HEK293 (cell line): ENCODE measurements at regions not wholly inside any gene's neighbourhood (a gene's known extent, or its start where the extent isn't known, plus 50 kb on each side); places are given as distances from the start of the nearest gene placed in this dataset.
A peak's percentile ranks its signal among the peaks of the same experiment; 100 is the strongest.

Experiments
- EGR2 ChIP-seq: fragments of 450-650 bp; formaldehyde crosslinking; IDR thresholded peaks from 2 replicates; pipeline ENCODE4 v1.5.1; 2016; ENCODE audit warnings: low read depth, missing biosample characterization, missing genetic modification characterization
- KLF1 ChIP-seq: fragments of 450-650 bp; formaldehyde crosslinking; IDR thresholded peaks from 2 replicates; pipeline ENCODE4 v1.5.1; 2016; ENCODE audit warnings: missing biosample characterization, missing genetic modification characterization
- SCRT1 ChIP-seq: fragments of 450-650 bp; formaldehyde crosslinking; IDR thresholded peaks from 2 replicates; pipeline ENCODE4 v1.5.1; 2016; ENCODE audit warnings: missing biosample characterization, missing genetic modification characterization, borderline replicate concordance
- SCRT2 ChIP-seq: fragments of 450-650 bp; formaldehyde crosslinking; IDR thresholded peaks from 2 replicates; pipeline ENCODE4 v1.5.1; 2016; ENCODE audit warnings: missing biosample characterization, missing genetic modification characterization
- SP7 ChIP-seq: fragments of 450-650 bp; formaldehyde crosslinking; IDR thresholded peaks from 2 replicates; pipeline ENCODE4 v1.5.1; 2016; ENCODE audit warnings: missing biosample characterization, missing genetic modification characterization
- TRIM28 ChIP-seq: IDR thresholded peaks from 2 replicates; pipeline ENCODE4 v1.6.1; 2011; ENCODE audit warnings: low read length, control low read depth, borderline replicate concordance
- YY2 ChIP-seq: fragments of 450-650 bp; formaldehyde crosslinking; IDR thresholded peaks from 2 replicates; pipeline ENCODE4 v1.5.1; 2016; ENCODE audit warnings: missing biosample characterization, missing genetic modification characterization
- ZBTB17 ChIP-seq: fragments of 450-650 bp; formaldehyde crosslinking; IDR thresholded peaks from 2 replicates; pipeline ENCODE4 v1.5.1; 2016; ENCODE audit warnings: missing biosample characterization, missing genetic modification characterization
- ZBTB8A ChIP-seq: fragments of 450-650 bp; formaldehyde crosslinking; IDR thresholded peaks from 2 replicates; pipeline ENCODE4 v1.5.1; 2016; ENCODE audit warnings: missing biosample characterization, missing genetic modification characterization
- ZNF121 ChIP-seq: fragments of 450-650 bp; formaldehyde crosslinking; IDR thresholded peaks from 2 replicates; pipeline ENCODE4 v1.5.1; 2016; ENCODE audit warnings: missing biosample characterization, missing genetic modification characterization
- ZNF169 ChIP-seq: fragments of 450-650 bp; formaldehyde crosslinking; IDR thresholded peaks from 2 replicates; pipeline ENCODE4 v1.5.1; 2016; ENCODE audit warnings: missing biosample characterization, missing genetic modification characterization
- ZNF2 ChIP-seq: fragments of 450-650 bp; formaldehyde crosslinking; IDR thresholded peaks from 2 replicates; pipeline ENCODE4 v1.5.1; 2016; ENCODE audit warnings: missing biosample characterization, missing genetic modification characterization
- ZNF211 ChIP-seq: fragments of 450-650 bp; formaldehyde crosslinking; IDR thresholded peaks from 2 replicates; pipeline ENCODE4 v1.5.1; 2016; ENCODE audit warnings: low read depth, missing biosample characterization, missing genetic modification characterization
- ZNF335 ChIP-seq: fragments of 450-650 bp; formaldehyde crosslinking; conservative IDR thresholded peaks from 2 replicates; pipeline ENCODE4 v1.5.1; 2016; ENCODE audit warnings: missing biosample characterization, missing genetic modification characterization
- ZNF501 ChIP-seq: fragments of 450-650 bp; formaldehyde crosslinking; IDR thresholded peaks from 2 replicates; pipeline ENCODE4 v1.5.1; 2016; ENCODE audit warnings: missing biosample characterization, missing genetic modification characterization
- ZNF558 ChIP-seq: fragments of 450-650 bp; formaldehyde crosslinking; IDR thresholded peaks from 2 replicates; pipeline ENCODE4 v1.5.1; 2016; ENCODE audit warnings: missing biosample characterization, missing genetic modification characterization
- ZNF561 ChIP-seq: fragments of 450-650 bp; IDR thresholded peaks from 2 replicates; pipeline ENCODE4 v1.5.1; 2018; ENCODE audit warnings: missing biosample characterization, missing genetic modification characterization, borderline replicate concordance
- ZNF571 ChIP-seq: fragments of 450-650 bp; formaldehyde crosslinking; IDR thresholded peaks from 2 replicates; pipeline ENCODE4 v1.5.0; 2017; ENCODE audit warnings: missing biosample characterization, missing genetic modification characterization
- ZNF600 ChIP-seq: fragments of 450-650 bp; formaldehyde crosslinking; IDR thresholded peaks from 2 replicates; pipeline ENCODE4 v1.5.1; 2016; ENCODE audit warnings: missing biosample characterization, missing genetic modification characterization
- ZSCAN30 ChIP-seq: fragments of 450-650 bp; IDR thresholded peaks from 2 replicates; pipeline ENCODE4 v1.5.1; 2018; ENCODE audit warnings: missing biosample characterization, mild to moderate bottlenecking, missing genetic modification characterization, moderate library complexity
- TF ChIP-seq, protein P1 (sequence below): fragments of 450-650 bp; formaldehyde crosslinking; IDR thresholded peaks from 2 replicates; pipeline ENCODE4 v1.5.1; 2016; ENCODE audit warnings: missing biosample characterization, missing genetic modification characterization
- TF ChIP-seq, protein P2 (sequence below): fragments of 450-650 bp; formaldehyde crosslinking; IDR thresholded peaks from 2 replicates; pipeline ENCODE4 v1.5.1; 2016; ENCODE audit warnings: missing biosample characterization, missing genetic modification characterization, low read depth
- TF ChIP-seq, protein P3 (sequence below): fragments of 450-650 bp; formaldehyde crosslinking; IDR thresholded peaks from 2 replicates; pipeline ENCODE4 v1.5.1; 2016; ENCODE audit warnings: missing biosample characterization, missing genetic modification characterization, borderline replicate concordance
- TF ChIP-seq, protein P4 (sequence below): fragments of 450-650 bp; formaldehyde crosslinking; IDR thresholded peaks from 2 replicates; pipeline ENCODE4 v1.5.1; 2016; ENCODE audit warnings: missing biosample characterization, missing genetic modification characterization
- TF ChIP-seq, protein P5 (sequence below): fragments of 450-650 bp; formaldehyde crosslinking; IDR thresholded peaks from 2 replicates; pipeline ENCODE4 v1.5.1; 2017; ENCODE audit warnings: missing biosample characterization, missing genetic modification characterization
- TF ChIP-seq, protein P6 (sequence below): fragments of 450-650 bp; formaldehyde crosslinking; IDR thresholded peaks from 2 replicates; pipeline ENCODE4 v1.5.1; 2016; ENCODE audit warnings: missing biosample characterization, missing genetic modification characterization

DNA sequence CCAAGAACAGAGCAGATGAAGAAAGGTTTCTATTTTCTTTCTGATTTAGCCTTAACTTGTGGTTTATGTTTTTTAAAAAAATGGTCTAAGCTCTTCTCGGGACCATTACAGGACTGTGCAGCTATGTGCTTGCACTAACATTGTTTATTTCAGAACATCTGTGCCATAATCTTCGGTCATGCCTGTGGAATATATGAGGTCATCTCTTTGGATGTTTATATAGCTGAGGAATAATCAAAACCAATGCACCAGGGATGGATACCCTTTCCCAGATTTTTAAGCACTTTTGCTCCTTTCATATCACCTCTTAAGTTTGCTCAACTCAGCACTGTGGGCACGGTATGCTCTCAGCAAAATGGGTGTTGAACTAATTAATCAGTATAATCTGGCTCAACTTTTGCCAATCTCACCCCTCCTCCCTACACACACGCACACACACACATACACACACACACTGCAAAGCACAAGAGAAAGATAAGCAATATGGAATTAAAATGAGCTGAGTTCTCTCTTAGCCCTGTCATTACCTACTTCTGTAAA is 268.5 kb upstream of the TMC3 start (continued):
- TF ChIP-seq, protein P1, sequence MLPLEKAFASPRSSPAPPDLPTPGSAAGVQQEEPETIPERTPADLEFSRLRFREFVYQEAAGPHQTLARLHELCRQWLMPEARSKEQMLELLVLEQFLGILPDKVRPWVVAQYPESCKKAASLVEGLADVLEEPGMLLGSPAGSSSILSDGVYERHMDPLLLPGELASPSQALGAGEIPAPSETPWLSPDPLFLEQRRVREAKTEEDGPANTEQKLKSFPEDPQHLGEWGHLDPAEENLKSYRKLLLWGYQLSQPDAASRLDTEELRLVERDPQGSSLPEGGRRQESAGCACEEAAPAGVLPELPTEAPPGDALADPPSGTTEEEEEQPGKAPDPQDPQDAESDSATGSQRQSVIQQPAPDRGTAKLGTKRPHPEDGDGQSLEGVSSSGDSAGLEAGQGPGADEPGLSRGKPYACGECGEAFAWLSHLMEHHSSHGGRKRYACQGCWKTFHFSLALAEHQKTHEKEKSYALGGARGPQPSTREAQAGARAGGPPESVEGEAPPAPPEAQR (tag by site-specific recombination) = no peak
- TF ChIP-seq, protein P2, sequence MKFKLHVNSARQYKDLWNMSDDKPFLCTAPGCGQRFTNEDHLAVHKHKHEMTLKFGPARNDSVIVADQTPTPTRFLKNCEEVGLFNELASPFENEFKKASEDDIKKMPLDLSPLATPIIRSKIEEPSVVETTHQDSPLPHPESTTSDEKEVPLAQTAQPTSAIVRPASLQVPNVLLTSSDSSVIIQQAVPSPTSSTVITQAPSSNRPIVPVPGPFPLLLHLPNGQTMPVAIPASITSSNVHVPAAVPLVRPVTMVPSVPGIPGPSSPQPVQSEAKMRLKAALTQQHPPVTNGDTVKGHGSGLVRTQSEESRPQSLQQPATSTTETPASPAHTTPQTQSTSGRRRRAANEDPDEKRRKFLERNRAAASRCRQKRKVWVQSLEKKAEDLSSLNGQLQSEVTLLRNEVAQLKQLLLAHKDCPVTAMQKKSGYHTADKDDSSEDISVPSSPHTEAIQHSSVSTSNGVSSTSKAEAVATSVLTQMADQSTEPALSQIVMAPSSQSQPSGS = peak; percentile 77
- TF ChIP-seq, protein P3, sequence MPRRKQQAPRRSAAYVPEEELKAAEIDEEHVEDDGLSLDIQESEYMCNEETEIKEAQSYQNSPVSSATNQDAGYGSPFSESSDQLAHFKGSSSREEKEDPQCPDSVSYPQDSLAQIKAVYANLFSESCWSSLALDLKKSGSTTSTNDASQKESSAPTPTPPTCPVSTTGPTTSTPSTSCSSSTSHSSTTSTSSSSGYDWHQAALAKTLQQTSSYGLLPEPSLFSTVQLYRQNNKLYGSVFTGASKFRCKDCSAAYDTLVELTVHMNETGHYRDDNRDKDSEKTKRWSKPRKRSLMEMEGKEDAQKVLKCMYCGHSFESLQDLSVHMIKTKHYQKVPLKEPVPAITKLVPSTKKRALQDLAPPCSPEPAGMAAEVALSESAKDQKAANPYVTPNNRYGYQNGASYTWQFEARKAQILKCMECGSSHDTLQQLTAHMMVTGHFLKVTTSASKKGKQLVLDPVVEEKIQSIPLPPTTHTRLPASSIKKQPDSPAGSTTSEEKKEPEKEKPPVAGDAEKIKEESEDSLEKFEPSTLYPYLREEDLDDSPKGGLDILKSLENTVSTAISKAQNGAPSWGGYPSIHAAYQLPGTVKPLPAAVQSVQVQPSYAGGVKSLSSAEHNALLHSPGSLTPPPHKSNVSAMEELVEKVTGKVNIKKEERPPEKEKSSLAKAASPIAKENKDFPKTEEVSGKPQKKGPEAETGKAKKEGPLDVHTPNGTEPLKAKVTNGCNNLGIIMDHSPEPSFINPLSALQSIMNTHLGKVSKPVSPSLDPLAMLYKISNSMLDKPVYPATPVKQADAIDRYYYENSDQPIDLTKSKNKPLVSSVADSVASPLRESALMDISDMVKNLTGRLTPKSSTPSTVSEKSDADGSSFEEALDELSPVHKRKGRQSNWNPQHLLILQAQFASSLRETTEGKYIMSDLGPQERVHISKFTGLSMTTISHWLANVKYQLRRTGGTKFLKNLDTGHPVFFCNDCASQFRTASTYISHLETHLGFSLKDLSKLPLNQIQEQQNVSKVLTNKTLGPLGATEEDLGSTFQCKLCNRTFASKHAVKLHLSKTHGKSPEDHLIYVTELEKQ = no peak
- TF ChIP-seq ZBTB17 (tag by site-specific recombination) (peak; percentile 33; the same call in 1 of the 2 replicates), ZNF558 (tag by site-specific recombination) (peak; percentile 43; the same call in 1 of the 2 replicates), ZNF335 (peak; percentile 57), ZNF211 (no peak), ZNF121 (no peak), SCRT1 (tag by site-specific recombination) (peak; percentile 68), ZBTB8A (tag by site-specific recombination) (no peak), ZNF600 (tag by site-specific recombination) (0 out of 2 replicates have a peak, but pooled peaks have one; percentile 29), SP7 (0 out of 2 replicates have a peak, but pooled peaks have one; percentile 25), YY2 (tag by site-specific recombination) (no peak), SCRT2 (tag by site-specific recombination) (peak; percentile 93), ZNF169 (tag by site-specific recombination) (no peak), EGR2 (tag by site-specific recombination) (no peak), TRIM28 (peak; percentile 83), ZNF501 (tag by site-specific recombination) (peak; percentile 63; the same call in 1 of the 2 replicates), ZSCAN30 (tag by site-specific recombination) (peak; percentile 59; the same call in 1 of the 2 replicates), ZNF2 (0 out of 2 replicates have a peak, but pooled peaks have one; percentile 46), ZNF561 (tag by site-specific recombination) (no peak), ZNF571 (tag by site-specific recombination) (no peak), KLF1 (tag by site-specific recombination) (no peak)
- TF ChIP-seq, protein P4, sequence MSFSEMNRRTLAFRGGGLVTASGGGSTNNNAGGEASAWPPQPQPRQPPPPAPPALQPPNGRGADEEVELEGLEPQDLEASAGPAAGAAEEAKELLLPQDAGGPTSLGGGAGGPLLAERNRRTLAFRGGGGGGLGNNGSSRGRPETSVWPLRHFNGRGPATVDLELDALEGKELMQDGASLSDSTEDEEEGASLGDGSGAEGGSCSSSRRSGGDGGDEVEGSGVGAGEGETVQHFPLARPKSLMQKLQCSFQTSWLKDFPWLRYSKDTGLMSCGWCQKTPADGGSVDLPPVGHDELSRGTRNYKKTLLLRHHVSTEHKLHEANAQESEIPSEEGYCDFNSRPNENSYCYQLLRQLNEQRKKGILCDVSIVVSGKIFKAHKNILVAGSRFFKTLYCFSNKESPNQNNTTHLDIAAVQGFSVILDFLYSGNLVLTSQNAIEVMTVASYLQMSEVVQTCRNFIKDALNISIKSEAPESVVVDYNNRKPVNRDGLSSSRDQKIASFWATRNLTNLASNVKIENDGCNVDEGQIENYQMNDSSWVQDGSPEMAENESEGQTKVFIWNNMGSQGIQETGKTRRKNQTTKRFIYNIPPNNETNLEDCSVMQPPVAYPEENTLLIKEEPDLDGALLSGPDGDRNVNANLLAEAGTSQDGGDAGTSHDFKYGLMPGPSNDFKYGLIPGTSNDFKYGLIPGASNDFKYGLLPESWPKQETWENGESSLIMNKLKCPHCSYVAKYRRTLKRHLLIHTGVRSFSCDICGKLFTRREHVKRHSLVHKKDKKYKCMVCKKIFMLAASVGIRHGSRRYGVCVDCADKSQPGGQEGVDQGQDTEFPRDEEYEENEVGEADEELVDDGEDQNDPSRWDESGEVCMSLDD (tag by site-specific recombination) = 0 out of 2 replicates have a peak, but pooled peaks have one; percentile 30
- TF ChIP-seq, protein P5, sequence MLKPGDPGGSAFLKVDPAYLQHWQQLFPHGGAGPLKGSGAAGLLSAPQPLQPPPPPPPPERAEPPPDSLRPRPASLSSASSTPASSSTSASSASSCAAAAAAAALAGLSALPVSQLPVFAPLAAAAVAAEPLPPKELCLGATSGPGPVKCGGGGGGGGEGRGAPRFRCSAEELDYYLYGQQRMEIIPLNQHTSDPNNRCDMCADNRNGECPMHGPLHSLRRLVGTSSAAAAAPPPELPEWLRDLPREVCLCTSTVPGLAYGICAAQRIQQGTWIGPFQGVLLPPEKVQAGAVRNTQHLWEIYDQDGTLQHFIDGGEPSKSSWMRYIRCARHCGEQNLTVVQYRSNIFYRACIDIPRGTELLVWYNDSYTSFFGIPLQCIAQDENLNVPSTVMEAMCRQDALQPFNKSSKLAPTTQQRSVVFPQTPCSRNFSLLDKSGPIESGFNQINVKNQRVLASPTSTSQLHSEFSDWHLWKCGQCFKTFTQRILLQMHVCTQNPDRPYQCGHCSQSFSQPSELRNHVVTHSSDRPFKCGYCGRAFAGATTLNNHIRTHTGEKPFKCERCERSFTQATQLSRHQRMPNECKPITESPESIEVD (tag by site-specific recombination) = peak; percentile 34; the same call in 1 of the 2 replicates
- TF ChIP-seq, protein P6, sequence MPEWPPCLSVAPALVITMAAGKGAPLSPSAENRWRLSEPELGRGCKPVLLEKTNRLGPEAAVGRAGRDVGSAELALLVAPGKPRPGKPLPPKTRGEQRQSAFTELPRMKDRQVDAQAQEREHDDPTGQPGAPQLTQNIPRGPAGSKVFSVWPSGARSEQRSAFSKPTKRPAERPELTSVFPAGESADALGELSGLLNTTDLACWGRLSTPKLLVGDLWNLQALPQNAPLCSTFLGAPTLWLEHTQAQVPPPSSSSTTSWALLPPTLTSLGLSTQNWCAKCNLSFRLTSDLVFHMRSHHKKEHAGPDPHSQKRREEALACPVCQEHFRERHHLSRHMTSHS (tag by site-specific recombination) = no peak
